Tibial nerve (tissue), 4 donors: ENCODE measurements at regions not wholly inside any gene's neighbourhood (a gene's known extent, or its start where the extent isn't known, plus 50 kb on each side); places are given as distances from the start of the nearest gene placed in this dataset.

Source experiments
- DNase-seq, 2 donors: peaks; one replicate each; pipeline ENCODE4 v3.0.0-alpha.2; 2019; ENCODE audit warnings: low spot score in 2 of 2
- H3K27ac ChIP-seq, 4 donors: fragments of 200-600 bp; sonication (generic) in 3 of 4; one replicate each; pipeline ENCODE4 v1.5.1; 2017 to 2019; ENCODE audit warnings: mild to moderate bottlenecking in 1 of 4
- H3K27me3 ChIP-seq, 2 donors: fragments of 200-600 bp; sonication (generic) in 1 of 2; one replicate each; pipeline versions ENCODE4 v1.5.1 to v1.6.0; 2017 to 2019
- H3K36me3 ChIP-seq, 3 donors: fragments of 200-600 bp; sonication (generic); one replicate each; pipeline ENCODE4 v1.5.1; 2018 to 2019
- H3K4me1 ChIP-seq, 4 donors: fragments of 200-600 bp; sonication (generic) in 3 of 4; one replicate each; pipeline ENCODE4 v1.5.1; 2017 to 2019
- H3K4me3 ChIP-seq, 4 donors: fragments of 200-600 bp; sonication (generic) in 3 of 4; one replicate each; pipeline ENCODE4 v1.5.1; 2017 to 2019; ENCODE audit warnings: mild to moderate bottlenecking in 1 of 4, moderate library complexity in 1 of 4
- H3K9me3 ChIP-seq, 4 donors: fragments of 200-600 bp; sonication (generic) in 3 of 4; one replicate each; pipeline ENCODE4 v1.5.1; 2017 to 2019
- EP300 ChIP-seq, 2 donors: sonication (generic); formaldehyde crosslinking; IDR thresholded peaks; one replicate each; pipeline ENCODE4 v1.6.1; 2017; ENCODE audit warnings: antibody characterized with exemption in 2 of 2, mild to moderate bottlenecking in 1 of 2
- POLR2A ChIP-seq, 2 donors: fragments of 450-650 bp; IDR thresholded peaks; one replicate each; pipeline ENCODE4 v1.6.1; 2017; ENCODE audit warnings: antibody characterized with exemption in 2 of 2, mild to moderate bottlenecking in 2 of 2, moderate library complexity in 2 of 2
- WGBS, 2 donors: methylation state at CpG; one replicate each; pipeline ENCODE4 v1.1.5; 2018; 5-methylcytosine and 5-hydroxymethylcytosine counted together
- TF ChIP-seq, protein P1 (sequence below), 5 experiments: fragments of 200-600 bp in 3 of 5; fragments of 450-650 bp in 2 of 5; sonication (generic) in 3 of 5; IDR thresholded peaks; one replicate each; pipeline ENCODE4 v1.5.1; 2016 to 2019; ENCODE audit warnings: antibody characterized with exemption in 5 of 5, mild to moderate bottlenecking in 3 of 5, moderate library complexity in 2 of 5

DNA sequence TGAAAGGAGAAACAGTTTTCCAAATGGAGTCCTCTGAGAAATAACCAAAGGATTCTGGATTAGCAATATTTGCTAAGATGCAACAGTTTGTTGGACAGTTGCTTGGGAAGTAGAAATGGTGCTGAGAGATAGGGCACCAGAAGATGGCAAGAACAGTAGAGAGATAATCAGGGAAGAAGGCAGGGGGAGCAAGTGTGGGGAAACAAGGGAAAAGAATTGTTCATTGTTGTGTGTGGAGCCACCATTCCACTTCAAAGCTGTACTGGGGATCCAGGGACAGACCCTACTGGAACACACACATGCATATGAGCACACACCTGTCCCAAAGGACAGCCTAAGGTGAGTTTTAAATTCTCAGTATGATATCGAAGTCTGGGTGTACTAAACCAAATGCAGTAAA lies 152.5 kb downstream of the ZNF608 start:
- H3K4me3 ChIP-seq: no peak overlapping the region
- H3K9me3 ChIP-seq: no peaks in the 10 kb centered on the region
- 86 to 100% methylated on average over 1 of the region's 1 CpG for WGBS, 2 donors
- H3K27me3 ChIP-seq: no peaks in the 10 kb centered on the region
- peaks cover 0 to 1% (median under 1%) of the 10 kb centered on the region in 4 donors for H3K4me1 ChIP-seq
- TF ChIP-seq, protein P1, sequence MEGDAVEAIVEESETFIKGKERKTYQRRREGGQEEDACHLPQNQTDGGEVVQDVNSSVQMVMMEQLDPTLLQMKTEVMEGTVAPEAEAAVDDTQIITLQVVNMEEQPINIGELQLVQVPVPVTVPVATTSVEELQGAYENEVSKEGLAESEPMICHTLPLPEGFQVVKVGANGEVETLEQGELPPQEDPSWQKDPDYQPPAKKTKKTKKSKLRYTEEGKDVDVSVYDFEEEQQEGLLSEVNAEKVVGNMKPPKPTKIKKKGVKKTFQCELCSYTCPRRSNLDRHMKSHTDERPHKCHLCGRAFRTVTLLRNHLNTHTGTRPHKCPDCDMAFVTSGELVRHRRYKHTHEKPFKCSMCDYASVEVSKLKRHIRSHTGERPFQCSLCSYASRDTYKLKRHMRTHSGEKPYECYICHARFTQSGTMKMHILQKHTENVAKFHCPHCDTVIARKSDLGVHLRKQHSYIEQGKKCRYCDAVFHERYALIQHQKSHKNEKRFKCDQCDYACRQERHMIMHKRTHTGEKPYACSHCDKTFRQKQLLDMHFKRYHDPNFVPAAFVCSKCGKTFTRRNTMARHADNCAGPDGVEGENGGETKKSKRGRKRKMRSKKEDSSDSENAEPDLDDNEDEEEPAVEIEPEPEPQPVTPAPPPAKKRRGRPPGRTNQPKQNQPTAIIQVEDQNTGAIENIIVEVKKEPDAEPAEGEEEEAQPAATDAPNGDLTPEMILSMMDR (IDR thresholded peaks at IDR 0.05): no peak
- TF ChIP-seq EP300 (IDR thresholded peaks at IDR 0.05): no peak
- no peak for TF ChIP-seq POLR2A (IDR thresholded peaks at IDR 0.05)
- H3K36me3 ChIP-seq: no peaks in the 10 kb centered on the region
- H3K27ac ChIP-seq: no peak overlapping the region
- DNase-seq: no peak

GRCh38 chr5:124592891-124593290 lies 153.5 kb downstream of the ZNF608 start:
- Histone ChIP-seq H3K4me3 (no peak overlapping the region), H3K27me3 (no peaks in the 10 kb centered on the region), H3K4me1 (no peaks in the 10 kb centered on the region), H3K36me3 (no peaks in the 10 kb centered on the region), H3K9me3 (no peaks in the 10 kb centered on the region), H3K27ac (no peak overlapping the region)
- TF ChIP-seq POLR2A (IDR thresholded peaks at IDR 0.05) (no peak), EP300 (IDR thresholded peaks at IDR 0.05) (no peak)
- TF ChIP-seq, protein P1 (IDR thresholded peaks at IDR 0.05): no peak
- WGBS, 2 donors: 86 to 87% methylated on average over 2 of the region's 2 CpGs
- DNase-seq: no peak

GRCh38 chr5:124591583-124591982 lies 154.9 kb downstream of the ZNF608 start:
- H3K27ac ChIP-seq: no peak overlapping the region
- H3K9me3 ChIP-seq: no peaks in the 10 kb centered on the region
- H3K4me3 ChIP-seq: no peak overlapping the region
- H3K27me3 ChIP-seq: no peaks in the 10 kb centered on the region
- no peaks in the 10 kb centered on the region for H3K4me1 ChIP-seq
- no peak for DNase-seq
- no peaks in the 10 kb centered on the region for H3K36me3 ChIP-seq
- 91 to 92% methylated on average over 5 of the region's 5 CpGs for WGBS, 2 donors
- TF ChIP-seq, protein P1 (IDR thresholded peaks at IDR 0.05): no peak
- no peak for TF ChIP-seq POLR2A (IDR thresholded peaks at IDR 0.05)
- no peak for TF ChIP-seq EP300 (IDR thresholded peaks at IDR 0.05)

DNA sequence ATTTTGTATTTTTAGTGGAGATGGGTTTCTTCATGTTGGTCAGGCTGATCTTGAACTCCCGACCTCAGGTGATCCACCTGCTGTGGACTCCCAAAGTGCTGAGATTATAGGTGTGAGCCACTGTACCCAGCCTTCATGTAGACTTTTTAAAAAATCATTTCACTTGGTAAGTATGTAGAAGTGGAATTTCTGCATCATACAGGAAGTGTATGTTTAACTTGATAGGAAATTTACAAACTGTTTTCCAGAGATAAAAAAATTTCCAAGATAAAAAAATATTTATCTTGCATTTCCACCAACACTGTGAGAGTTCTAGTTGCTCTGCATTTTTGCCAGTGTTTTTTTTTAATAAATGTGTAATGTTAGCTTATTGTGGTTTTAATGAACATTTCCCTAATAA lies 155.8 kb downstream of the ZNF608 start:
- H3K27me3 ChIP-seq: no peaks in the 10 kb centered on the region
- TF ChIP-seq EP300 (IDR thresholded peaks at IDR 0.05) (no peak), POLR2A (IDR thresholded peaks at IDR 0.05) (no peak)
- TF ChIP-seq, protein P1 (IDR thresholded peaks at IDR 0.05): no peak
- H3K27ac ChIP-seq: no peak overlapping the region
- no peak overlapping the region for H3K4me3 ChIP-seq
- DNase-seq: no peak
- H3K9me3 ChIP-seq: peaks cover 0 to 7% (median 0%) of the 10 kb centered on the region in 4 donors
- H3K36me3 ChIP-seq: no peaks in the 10 kb centered on the region
- no peaks in the 10 kb centered on the region for H3K4me1 ChIP-seq
- 94 to 96% methylated on average over 1 of the region's 1 CpG for WGBS, 2 donors

- TF ChIP-seq POLR2A (IDR thresholded peaks at IDR 0.05): no peak
- TF ChIP-seq, protein P1 (IDR thresholded peaks at IDR 0.05): no peak
- TF ChIP-seq EP300 (IDR thresholded peaks at IDR 0.05): no peak
- no peaks in the 10 kb centered on the region for H3K36me3 ChIP-seq
- WGBS, 2 donors: 90 to 92% methylated on average over 4 of the region's 4 CpGs
Measured at GRCh38 chr5:124587280-124587679, 159.2 kb downstream of the ZNF608 start.

More at GRCh38 chr5:124587280-124587679, 159.2 kb downstream of the ZNF608 start:
- Histone ChIP-seq H3K9me3 (peaks cover 0 to 20% (median 0%) of the 10 kb centered on the region in 4 donors), H3K27ac (no peak overlapping the region), H3K27me3 (no peaks in the 10 kb centered on the region), H3K4me3 (no peak overlapping the region), H3K4me1 (no peaks in the 10 kb centered on the region)
- no peak for DNase-seq
